ENCODE measurements at regions not wholly inside any gene's neighbourhood (a gene's known extent, or its start where the extent isn't known, plus 50 kb on each side); places are given as distances from the start of the nearest gene placed in this dataset.

DNA sequence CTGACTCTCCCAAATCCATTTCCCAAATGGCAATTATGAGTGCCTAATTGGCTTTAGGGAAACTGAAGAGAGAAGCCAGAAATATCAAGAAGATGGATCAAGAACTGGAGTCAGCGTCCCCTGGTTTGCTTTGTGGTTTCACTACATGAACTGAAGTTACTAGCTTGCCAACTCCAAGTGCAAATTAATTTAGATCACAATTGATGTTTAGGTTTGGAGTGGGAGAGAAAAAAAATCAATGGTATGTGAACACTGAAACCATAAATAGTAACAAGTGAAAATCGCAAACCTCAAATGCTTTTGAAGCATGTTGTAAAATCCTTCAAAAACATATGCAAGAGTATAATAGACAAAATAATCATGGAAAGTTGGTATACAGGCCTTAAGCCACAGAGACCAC lies 1528.6 kb upstream of the SLC10A2 start:
- no peak for TF ChIP-seq POLR2A (IDR thresholded peaks at IDR 0.05; ENCODE audit: borderline replicate concordance, extremely low read depth, insufficient read depth, insufficient read length)
- TF ChIP-seq, protein P1, sequence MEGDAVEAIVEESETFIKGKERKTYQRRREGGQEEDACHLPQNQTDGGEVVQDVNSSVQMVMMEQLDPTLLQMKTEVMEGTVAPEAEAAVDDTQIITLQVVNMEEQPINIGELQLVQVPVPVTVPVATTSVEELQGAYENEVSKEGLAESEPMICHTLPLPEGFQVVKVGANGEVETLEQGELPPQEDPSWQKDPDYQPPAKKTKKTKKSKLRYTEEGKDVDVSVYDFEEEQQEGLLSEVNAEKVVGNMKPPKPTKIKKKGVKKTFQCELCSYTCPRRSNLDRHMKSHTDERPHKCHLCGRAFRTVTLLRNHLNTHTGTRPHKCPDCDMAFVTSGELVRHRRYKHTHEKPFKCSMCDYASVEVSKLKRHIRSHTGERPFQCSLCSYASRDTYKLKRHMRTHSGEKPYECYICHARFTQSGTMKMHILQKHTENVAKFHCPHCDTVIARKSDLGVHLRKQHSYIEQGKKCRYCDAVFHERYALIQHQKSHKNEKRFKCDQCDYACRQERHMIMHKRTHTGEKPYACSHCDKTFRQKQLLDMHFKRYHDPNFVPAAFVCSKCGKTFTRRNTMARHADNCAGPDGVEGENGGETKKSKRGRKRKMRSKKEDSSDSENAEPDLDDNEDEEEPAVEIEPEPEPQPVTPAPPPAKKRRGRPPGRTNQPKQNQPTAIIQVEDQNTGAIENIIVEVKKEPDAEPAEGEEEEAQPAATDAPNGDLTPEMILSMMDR (IDR thresholded peaks at IDR 0.05 in 2 of 3, conservative IDR thresholded peaks at IDR 0.05 in 1 of 3; ENCODE audit: borderline replicate concordance in 1 of 3, insufficient read depth in 1 of 3, low read depth in 2 of 3, low read length in 2 of 3) = no peak
- no peak for TF ChIP-seq POLR2AphosphoS5 (IDR thresholded peaks at IDR 0.05; ENCODE audit: low read depth, low read length)
- no peak for TF ChIP-seq ELF1 (IDR thresholded peaks at IDR 0.05; ENCODE audit: borderline replicate concordance, low read depth)
- TF ChIP-seq, protein P2, sequence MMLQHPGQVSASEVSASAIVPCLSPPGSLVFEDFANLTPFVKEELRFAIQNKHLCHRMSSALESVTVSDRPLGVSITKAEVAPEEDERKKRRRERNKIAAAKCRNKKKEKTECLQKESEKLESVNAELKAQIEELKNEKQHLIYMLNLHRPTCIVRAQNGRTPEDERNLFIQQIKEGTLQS (IDR thresholded peaks at IDR 0.05) = no peak
- TF ChIP-seq MAX (IDR thresholded peaks at IDR 0.05) = no peak
- no peak for TF ChIP-seq EZH2phosphoT487 (IDR thresholded peaks at IDR 0.05; ENCODE audit: borderline replicate concordance)
- no peak for TF ChIP-seq YY1 (IDR thresholded peaks at IDR 0.05; ENCODE audit: extremely low read depth, insufficient replicate concordance, low read depth, low read length)
- TF ChIP-seq EZH2 (IDR thresholded peaks at IDR 0.05) = no peak
- no peak for TF ChIP-seq CEBPB (IDR thresholded peaks at IDR 0.05; ENCODE audit: low read depth)
- TF ChIP-seq, protein P3, sequence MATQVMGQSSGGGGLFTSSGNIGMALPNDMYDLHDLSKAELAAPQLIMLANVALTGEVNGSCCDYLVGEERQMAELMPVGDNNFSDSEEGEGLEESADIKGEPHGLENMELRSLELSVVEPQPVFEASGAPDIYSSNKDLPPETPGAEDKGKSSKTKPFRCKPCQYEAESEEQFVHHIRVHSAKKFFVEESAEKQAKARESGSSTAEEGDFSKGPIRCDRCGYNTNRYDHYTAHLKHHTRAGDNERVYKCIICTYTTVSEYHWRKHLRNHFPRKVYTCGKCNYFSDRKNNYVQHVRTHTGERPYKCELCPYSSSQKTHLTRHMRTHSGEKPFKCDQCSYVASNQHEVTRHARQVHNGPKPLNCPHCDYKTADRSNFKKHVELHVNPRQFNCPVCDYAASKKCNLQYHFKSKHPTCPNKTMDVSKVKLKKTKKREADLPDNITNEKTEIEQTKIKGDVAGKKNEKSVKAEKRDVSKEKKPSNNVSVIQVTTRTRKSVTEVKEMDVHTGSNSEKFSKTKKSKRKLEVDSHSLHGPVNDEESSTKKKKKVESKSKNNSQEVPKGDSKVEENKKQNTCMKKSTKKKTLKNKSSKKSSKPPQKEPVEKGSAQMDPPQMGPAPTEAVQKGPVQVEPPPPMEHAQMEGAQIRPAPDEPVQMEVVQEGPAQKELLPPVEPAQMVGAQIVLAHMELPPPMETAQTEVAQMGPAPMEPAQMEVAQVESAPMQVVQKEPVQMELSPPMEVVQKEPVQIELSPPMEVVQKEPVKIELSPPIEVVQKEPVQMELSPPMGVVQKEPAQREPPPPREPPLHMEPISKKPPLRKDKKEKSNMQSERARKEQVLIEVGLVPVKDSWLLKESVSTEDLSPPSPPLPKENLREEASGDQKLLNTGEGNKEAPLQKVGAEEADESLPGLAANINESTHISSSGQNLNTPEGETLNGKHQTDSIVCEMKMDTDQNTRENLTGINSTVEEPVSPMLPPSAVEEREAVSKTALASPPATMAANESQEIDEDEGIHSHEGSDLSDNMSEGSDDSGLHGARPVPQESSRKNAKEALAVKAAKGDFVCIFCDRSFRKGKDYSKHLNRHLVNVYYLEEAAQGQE (IDR thresholded peaks at IDR 0.05; ENCODE audit: low read depth) = no peak
- no peak for TF ChIP-seq JUND (IDR thresholded peaks at IDR 0.05)

Data from HCT116 (cell line).